ENCODE measurements at regions not wholly inside any gene's neighbourhood (a gene's known extent, or its start where the extent isn't known, plus 50 kb on each side); places are given as distances from the start of the nearest gene placed in this dataset.
"Not testable (repeated sequence)": the region's sequence is repeated elsewhere in the genome, so short reads cannot be mapped to it uniquely, and the experiment has no call there.

DNA sequence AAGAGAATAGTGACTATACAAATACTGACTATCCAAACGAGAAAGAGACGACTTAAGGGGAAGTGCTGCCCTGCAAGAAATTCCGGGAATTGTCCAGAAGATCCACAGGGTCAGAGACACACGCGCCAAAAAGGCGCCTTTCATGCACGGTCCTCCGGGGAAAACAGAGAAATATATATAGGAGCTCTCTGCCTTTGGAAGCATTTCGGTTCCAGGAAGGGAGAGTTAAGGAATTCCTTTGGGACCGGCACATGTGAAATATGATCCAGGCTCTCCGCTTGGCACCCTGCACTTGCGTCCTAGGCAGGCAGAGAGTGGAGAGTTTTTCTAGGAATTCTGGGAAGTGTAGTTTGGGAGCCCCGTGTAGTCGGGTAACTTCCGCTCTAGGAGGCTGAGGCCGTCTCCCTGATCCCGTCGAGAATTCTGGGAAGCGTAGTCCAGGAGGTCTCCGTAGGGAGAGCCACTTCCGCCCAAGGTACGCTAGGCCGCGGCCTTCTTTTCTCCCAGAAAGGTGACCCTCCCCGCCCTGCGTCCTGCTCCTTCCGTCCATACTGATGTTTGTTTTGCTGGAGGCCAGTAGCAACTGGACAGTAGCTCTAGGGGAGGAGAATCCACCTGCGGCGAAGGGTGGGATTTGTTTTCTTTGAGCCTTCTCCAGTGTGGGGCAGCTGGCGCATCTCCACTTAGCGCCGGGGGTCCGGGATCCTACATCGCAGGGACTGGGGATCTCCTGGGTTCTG lies 69.4 kb upstream of the GPR39 start:
- peak overlapping the region; percentile 50 to 73 for H3K4me3 ChIP-seq (ENCODE audit: low read depth in 2 of 2, low read length in 2 of 2)
- DNase-seq (ENCODE audit: low read depth, low spot score); H3K9me3 ChIP-seq (ENCODE audit: control insufficient read depth, insufficient read depth, low read depth, low read length); POLR2A ChIA-PET; H3K36me3 ChIP-seq (ENCODE audit: control insufficient read depth, insufficient read depth, low read length); H3K27me3 ChIP-seq (ENCODE audit: control insufficient read depth, insufficient read depth, low read length); BruUV-seq (replicated peaks); intact Hi-C loops (cut with micrococcal nuclease; ENCODE audit: unreplicated experiment); CTCF ChIA-PET; H3K4me1 ChIP-seq (ENCODE audit: control insufficient read depth, insufficient read depth, low read length); in situ Hi-C loops (cut with HindIII; ENCODE audit: low pct_unique_long_range_greater_than_20kb, low sequenced_read_pairs): not testable (repeated sequence)
- peak; percentile 100 for ATAC-seq
- peak overlapping the region; percentile 71 for H3K27ac ChIP-seq (ENCODE audit: low read length)
- TF ChIP-seq POLR2AphosphoS5 (IDR thresholded peaks at IDR 0.05; ENCODE audit: low read depth, low read length) = 0 out of 2 replicates have a peak, but pooled peaks have one; percentile 23
- peak; percentile 59 for TF ChIP-seq TCF7L2 (IDR thresholded peaks at IDR 0.05; ENCODE audit: low read depth, low read length)

DNA sequence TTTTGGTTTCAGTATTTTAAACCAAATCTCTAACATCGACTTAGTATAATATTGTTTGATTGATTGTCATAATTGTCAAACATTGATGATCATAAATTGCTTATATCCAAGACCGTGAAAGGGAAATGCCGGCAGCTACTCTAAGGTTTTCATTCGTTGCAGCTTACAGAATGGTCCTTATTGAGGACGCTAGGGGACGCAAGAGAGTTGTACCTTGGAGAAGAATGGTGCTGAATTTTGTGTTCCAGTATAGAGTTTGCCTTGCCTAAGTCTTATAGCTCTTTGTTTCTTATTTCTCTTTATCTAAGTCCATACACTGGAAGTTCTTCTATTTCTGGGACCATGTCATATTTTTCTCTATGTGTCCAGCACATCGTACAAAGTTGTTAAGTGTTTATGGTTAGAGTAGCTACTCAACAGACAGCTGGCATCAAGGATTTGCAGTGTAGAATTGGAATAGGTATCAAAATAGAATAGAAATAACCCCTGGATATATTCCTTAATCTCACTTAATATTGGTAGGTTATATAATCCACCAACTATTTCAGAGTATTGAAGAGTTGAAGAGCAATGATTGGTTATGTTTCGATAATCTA lies 67.4 kb upstream of the GPR39 start:
- POLR2A ChIA-PET; H3K27ac ChIP-seq (ENCODE audit: low read length); in situ Hi-C loops (cut with HindIII; ENCODE audit: low pct_unique_long_range_greater_than_20kb, low sequenced_read_pairs); H3K9me3 ChIP-seq (ENCODE audit: control insufficient read depth, insufficient read depth, low read depth, low read length); BruUV-seq (replicated peaks); DNase-seq (ENCODE audit: low read depth, low spot score); intact Hi-C loops (cut with micrococcal nuclease; ENCODE audit: unreplicated experiment); H3K4me1 ChIP-seq (ENCODE audit: control insufficient read depth, insufficient read depth, low read length); H3K36me3 ChIP-seq (ENCODE audit: control insufficient read depth, insufficient read depth, low read length); H3K4me3 ChIP-seq (ENCODE audit: low read depth in 2 of 2, low read length in 2 of 2); H3K27me3 ChIP-seq (ENCODE audit: control insufficient read depth, insufficient read depth, low read length); ATAC-seq: not testable (repeated sequence)
- TF ChIP-seq, protein P1, sequence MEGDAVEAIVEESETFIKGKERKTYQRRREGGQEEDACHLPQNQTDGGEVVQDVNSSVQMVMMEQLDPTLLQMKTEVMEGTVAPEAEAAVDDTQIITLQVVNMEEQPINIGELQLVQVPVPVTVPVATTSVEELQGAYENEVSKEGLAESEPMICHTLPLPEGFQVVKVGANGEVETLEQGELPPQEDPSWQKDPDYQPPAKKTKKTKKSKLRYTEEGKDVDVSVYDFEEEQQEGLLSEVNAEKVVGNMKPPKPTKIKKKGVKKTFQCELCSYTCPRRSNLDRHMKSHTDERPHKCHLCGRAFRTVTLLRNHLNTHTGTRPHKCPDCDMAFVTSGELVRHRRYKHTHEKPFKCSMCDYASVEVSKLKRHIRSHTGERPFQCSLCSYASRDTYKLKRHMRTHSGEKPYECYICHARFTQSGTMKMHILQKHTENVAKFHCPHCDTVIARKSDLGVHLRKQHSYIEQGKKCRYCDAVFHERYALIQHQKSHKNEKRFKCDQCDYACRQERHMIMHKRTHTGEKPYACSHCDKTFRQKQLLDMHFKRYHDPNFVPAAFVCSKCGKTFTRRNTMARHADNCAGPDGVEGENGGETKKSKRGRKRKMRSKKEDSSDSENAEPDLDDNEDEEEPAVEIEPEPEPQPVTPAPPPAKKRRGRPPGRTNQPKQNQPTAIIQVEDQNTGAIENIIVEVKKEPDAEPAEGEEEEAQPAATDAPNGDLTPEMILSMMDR (IDR thresholded peaks at IDR 0.05) = peak; percentile 86
- CTCF ChIA-PET = interaction anchor here (0.6 to 1.3 kb wide), 6 partner anchors 67 to 198 kb away, joined by 3 to 6 read pairs (median 4); partner anchors contain the start of gene GPR39

GRCh38 chr2:132351668-132352067 lies 64.9 kb upstream of the GPR39 start:
- BruUV-seq (replicated peaks); H3K36me3 ChIP-seq (ENCODE audit: control insufficient read depth, insufficient read depth, low read length); H3K27ac ChIP-seq (ENCODE audit: low read length); H3K27me3 ChIP-seq (ENCODE audit: control insufficient read depth, insufficient read depth, low read length); ATAC-seq; DNase-seq (ENCODE audit: low read depth, low spot score); H3K4me3 ChIP-seq (ENCODE audit: low read depth in 2 of 2, low read length in 2 of 2); intact Hi-C loops (cut with micrococcal nuclease; ENCODE audit: unreplicated experiment); in situ Hi-C loops (cut with HindIII; ENCODE audit: low pct_unique_long_range_greater_than_20kb, low sequenced_read_pairs); H3K9me3 ChIP-seq (ENCODE audit: control insufficient read depth, insufficient read depth, low read depth, low read length); H3K4me1 ChIP-seq (ENCODE audit: control insufficient read depth, insufficient read depth, low read length); POLR2A ChIA-PET; CTCF ChIA-PET: not testable (repeated sequence)

- H3K36me3 ChIP-seq (ENCODE audit: control insufficient read depth, insufficient read depth, low read length); H3K9me3 ChIP-seq (ENCODE audit: control insufficient read depth, insufficient read depth, low read depth, low read length); H3K27me3 ChIP-seq (ENCODE audit: control insufficient read depth, insufficient read depth, low read length); in situ Hi-C loops (cut with HindIII; ENCODE audit: low pct_unique_long_range_greater_than_20kb, low sequenced_read_pairs); POLR2A ChIA-PET; BruUV-seq (replicated peaks); H3K4me1 ChIP-seq (ENCODE audit: control insufficient read depth, insufficient read depth, low read length); H3K27ac ChIP-seq (ENCODE audit: low read length); CTCF ChIA-PET; DNase-seq (ENCODE audit: low read depth, low spot score); intact Hi-C loops (cut with micrococcal nuclease; ENCODE audit: unreplicated experiment): not testable (repeated sequence)
- peak; percentile 98 for ATAC-seq
- peak overlapping the region; percentile 44 to 53 for H3K4me3 ChIP-seq (ENCODE audit: low read depth in 2 of 2, low read length in 2 of 2)
Observed at GRCh38 chr2:132352481-132353001, 64.1 kb upstream of the GPR39 start.

DNA sequence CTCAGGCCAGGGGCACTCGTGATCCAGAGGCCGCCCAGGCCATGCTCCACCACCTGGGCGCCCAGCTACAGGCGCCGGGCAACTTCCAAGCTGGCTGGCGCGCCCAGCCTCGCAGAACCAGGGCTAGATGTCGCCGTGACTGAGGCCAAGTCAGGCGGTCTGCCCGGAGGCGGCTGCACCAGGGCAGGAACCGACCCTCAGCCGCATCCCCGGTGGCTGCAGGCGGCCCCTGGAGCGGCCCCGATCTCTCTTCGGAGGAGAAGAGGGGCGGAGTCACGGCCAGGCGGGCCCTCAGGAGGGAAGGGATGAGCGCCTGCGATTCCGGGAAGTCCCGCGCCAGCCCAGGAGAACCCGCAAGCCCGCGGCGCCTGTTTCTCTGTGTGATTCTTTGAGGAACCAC lies 63.2 kb upstream of the GPR39 start:
- H3K36me3 ChIP-seq (ENCODE audit: control insufficient read depth, insufficient read depth, low read length); H3K27me3 ChIP-seq (ENCODE audit: control insufficient read depth, insufficient read depth, low read length); H3K27ac ChIP-seq (ENCODE audit: low read length); in situ Hi-C loops (cut with HindIII; ENCODE audit: low pct_unique_long_range_greater_than_20kb, low sequenced_read_pairs); ATAC-seq; POLR2A ChIA-PET; intact Hi-C loops (cut with micrococcal nuclease; ENCODE audit: unreplicated experiment); H3K9me3 ChIP-seq (ENCODE audit: control insufficient read depth, insufficient read depth, low read depth, low read length); CTCF ChIA-PET; H3K4me1 ChIP-seq (ENCODE audit: control insufficient read depth, insufficient read depth, low read length); DNase-seq (ENCODE audit: low read depth, low spot score); BruUV-seq (replicated peaks): not testable (repeated sequence)
- peak overlapping the region; percentile 44 to 53 for H3K4me3 ChIP-seq (ENCODE audit: low read depth in 2 of 2, low read length in 2 of 2)

DNA sequence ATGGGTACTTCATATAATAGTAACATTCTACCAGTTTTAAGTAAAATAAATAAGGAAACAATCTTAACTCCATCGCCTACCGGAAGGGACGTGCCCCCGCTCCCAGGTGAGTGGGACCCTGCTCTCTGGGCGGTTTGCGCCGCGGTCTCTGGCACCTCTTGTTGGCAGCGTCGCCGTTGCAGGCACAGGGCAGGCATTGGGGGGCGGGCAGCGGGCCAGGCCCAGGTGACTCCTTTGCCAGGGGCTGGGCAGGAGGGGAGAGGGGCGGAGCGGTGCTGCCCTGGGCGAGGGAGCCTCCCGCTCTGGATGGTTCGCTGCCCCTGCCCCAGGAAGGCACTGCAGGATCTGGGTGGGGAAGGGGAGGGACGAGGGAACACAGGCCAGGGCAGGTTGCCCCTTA lies 55.6 kb upstream of the GPR39 start:
- BruUV-seq (replicated peaks) = not testable (repeated sequence)

More for the DNA sequence above, 55.6 kb upstream of the GPR39 start:
- H3K4me3 ChIP-seq (ENCODE audit: low read depth in 2 of 2, low read length in 2 of 2); H3K9me3 ChIP-seq (ENCODE audit: control insufficient read depth, insufficient read depth, low read depth, low read length); POLR2A ChIA-PET; DNase-seq (ENCODE audit: low read depth, low spot score); H3K27me3 ChIP-seq (ENCODE audit: control insufficient read depth, insufficient read depth, low read length); H3K27ac ChIP-seq (ENCODE audit: low read length); intact Hi-C loops (cut with micrococcal nuclease; ENCODE audit: unreplicated experiment); in situ Hi-C loops (cut with HindIII; ENCODE audit: low pct_unique_long_range_greater_than_20kb, low sequenced_read_pairs); H3K36me3 ChIP-seq (ENCODE audit: control insufficient read depth, insufficient read depth, low read length); ATAC-seq; H3K4me1 ChIP-seq (ENCODE audit: control insufficient read depth, insufficient read depth, low read length); CTCF ChIA-PET: not testable (repeated sequence)

Measured in Panc1 (cell line).